Left cardiac atrium (tissue), 4 donors: ENCODE measurements at regions not wholly inside any gene's neighbourhood (a gene's known extent, or its start where the extent isn't known, plus 50 kb on each side); places are given as distances from the start of the nearest gene placed in this dataset.

Experiments
- ATAC-seq, 2 donors: fragments of 200-7000 bp; cut with Tn5 transposase; one replicate each; pipeline ENCODE4 v1.9.1; 2020; ENCODE audit warnings: mild to moderate bottlenecking in 2 of 2, moderate library complexity in 2 of 2
- DNase-seq: peaks from one replicate; pipeline ENCODE4 v3.0.0-alpha.2; 2020
- intact Hi-C, 2 donors: fragments of 100-400 bp; cut with DNase I; formaldehyde crosslinking; loops; one replicate each; pipeline versions ENCODE4 v1.14.1 to v1.15.1; 2022 to 2023
- donor health status: DM: no; HTN: yes; CAD: no.
- donor health status: DM: no; HTN: yes; CAD: no; lungs with severe emphysema.
- donor health status: DM: yes; HTN: yes; CAD: no.
- donor health status: Dilated cardiomyopathy.

DNA sequence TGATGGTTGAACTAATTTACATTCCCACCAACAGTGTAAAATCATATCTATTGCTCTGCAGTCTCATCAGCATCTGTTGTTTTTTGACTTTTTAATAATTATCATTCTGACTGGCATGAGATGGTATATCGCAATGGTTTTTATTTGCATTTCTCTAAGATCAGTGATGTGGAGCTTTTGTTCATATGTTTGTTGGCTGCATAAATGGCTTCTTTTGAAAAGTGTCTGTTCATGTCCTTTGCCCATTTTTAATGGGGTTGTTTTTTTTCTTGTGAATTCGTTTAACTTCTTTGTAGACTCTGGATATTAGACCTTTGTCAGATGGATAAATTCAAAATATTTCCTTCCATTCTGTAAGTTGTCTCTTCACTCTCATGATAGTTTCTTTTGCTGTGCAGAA lies 115.2 kb upstream of the CDH12 start:
- no peak for DNase-seq
- ATAC-seq = no peak
- intact Hi-C loops = no loop called here

DNA sequence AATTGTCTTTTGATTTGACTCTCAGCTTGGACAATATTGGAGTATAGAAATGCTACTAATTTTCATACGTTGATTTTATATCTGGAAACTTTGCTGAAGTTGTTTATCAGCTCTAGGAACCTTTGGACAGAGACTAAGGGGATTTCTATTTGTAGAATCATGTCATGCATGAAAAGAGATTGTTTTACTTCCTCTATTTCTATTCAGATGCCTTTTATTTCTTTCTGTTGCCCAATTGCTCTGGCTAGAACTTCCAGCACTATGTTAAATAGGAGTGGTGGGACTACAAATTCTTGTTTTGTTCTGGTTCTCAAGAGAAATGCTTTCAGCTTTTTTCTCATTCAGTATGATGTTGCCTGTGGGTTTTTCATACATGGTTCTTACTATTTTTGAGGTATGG lies 112.8 kb upstream of the CDH12 start:
- no peak for DNase-seq
- intact Hi-C loops = no loop called here
- no peak for ATAC-seq

- no peak for ATAC-seq
- intact Hi-C loops = no loop called here
- no peak for DNase-seq
Observed at GRCh38 chr5:22964632-22965031, 111.5 kb upstream of the CDH12 start.

- no peak for DNase-seq
- no peak for ATAC-seq
- intact Hi-C loops = no loop called here
Observed at GRCh38 chr5:22958462-22959262, 105.5 kb upstream of the CDH12 start.

GRCh38 chr5:22947921-22948320 lies 94.8 kb upstream of the CDH12 start:
- intact Hi-C loops = no loop called here
- ATAC-seq = no peak
- no peak for DNase-seq

DNA sequence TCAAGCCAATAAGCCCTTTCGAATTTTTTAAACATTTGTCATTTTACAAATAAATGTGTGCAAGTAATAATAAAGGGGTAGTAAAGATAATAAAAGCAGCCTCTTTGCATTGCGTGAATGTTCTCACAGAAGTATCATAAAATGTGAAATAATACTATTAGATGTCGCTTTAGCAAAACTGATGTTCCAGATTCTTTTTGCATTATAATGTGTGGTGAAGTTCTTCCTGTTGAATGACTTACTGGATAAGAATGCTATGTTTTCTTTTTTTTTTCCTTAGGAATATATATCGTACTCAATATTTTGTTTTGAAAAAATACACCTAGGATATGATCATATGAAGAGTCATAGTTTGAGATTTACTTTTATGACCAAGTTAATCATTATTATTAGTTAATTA lies 85.2 kb upstream of the CDH12 start:
- DNase-seq (no peak), ATAC-seq (no peak)
- intact Hi-C loops = no loop called here

GRCh38 chr5:22928821-22929482 lies 75.8 kb upstream of the CDH12 start:
- no peak for DNase-seq
- intact Hi-C loops = no loop called here
- no peak for ATAC-seq

GRCh38 chr5:22926574-22926973 lies 73.4 kb upstream of the CDH12 start:
- ATAC-seq = no peak
- intact Hi-C loops = no loop called here
- DNase-seq = no peak

DNA sequence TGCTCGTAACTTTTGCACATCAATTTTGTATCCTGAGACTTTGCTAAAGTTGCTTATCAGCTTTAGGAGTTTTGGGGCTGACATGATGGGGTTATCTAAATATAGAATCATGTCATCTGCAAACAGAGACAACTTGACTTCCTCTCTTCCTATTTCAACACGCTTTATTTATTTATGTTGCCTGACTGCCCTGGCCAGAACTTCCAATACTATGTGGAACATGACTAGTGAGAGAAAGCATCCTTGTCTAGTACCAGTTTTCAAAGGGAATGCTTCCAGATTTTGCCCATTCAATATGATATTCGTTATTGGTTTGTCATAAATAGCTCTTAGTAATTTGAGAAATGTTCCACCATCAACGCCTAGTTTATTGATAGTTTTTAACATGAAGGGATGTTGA lies 65.4 kb upstream of the CDH12 start:
- no peak for DNase-seq
- intact Hi-C loops = no loop called here
- no peak for ATAC-seq

DNA sequence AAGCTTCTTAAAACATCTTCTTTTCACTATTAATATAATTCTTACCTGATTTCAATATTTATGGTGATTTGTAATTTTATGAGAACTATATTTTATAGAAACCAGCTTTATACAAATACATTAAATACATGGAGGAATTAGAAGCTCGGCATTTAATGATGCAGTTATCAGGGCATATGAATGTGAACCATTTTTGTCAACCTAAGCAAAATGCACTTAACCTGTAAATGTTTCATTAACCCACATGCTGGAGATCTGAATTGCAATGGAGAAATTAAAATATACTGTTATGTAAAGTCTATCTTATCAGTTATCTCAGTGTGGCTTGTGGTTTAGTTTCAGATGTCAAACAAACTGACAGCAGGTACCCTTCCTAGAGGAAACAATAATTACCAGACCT lies 63.2 kb upstream of the CDH12 start:
- intact Hi-C loops = no loop called here
- ATAC-seq (no peak), DNase-seq (no peak)

DNA sequence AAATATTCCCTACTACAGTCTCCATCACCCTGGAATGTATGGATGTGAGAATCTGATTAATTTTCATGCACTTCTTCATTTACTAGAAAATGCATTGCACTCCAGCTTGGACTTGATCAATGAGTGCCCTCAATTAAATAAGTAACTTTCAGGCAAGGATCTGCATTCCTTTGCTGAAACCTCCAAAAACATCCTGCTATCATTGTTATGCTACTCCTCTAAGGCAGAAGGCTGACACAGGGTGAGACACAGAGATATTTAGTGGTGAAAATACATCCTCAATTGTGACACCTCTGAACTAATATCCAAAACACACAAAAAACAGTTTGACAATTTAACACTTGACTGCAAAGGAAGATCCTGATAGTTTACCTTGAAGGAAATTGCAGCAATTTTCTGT lies 57.9 kb upstream of the CDH12 start:
- DNase-seq = no peak
- no peak for ATAC-seq
- intact Hi-C loops = no loop called here

GRCh38 chr5:22910523-22910922 lies 57.4 kb upstream of the CDH12 start:
- ATAC-seq (no peak), DNase-seq (no peak)
- intact Hi-C loops = no loop called here

DNA sequence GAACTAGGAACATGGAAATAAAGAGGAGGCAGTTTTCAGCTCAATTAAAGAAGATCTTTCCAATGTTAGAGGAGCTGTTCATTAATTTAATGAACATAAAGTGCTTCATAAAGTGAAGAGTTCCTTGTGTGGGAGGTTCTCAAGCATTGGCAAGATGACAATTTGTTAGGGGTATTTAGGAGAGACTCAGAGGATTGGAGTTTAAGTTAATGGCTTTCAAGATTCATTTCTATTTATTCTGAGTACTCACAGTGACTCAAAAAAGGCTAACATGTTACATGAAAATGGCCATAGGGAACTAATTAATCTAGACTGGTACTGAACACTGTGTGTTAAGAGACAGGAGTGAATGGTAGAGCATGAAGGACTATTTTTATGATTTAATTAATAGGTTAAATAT lies 55.4 kb upstream of the CDH12 start:
- no peak for ATAC-seq
- intact Hi-C loops = no loop called here
- no peak for DNase-seq

GRCh38 chr5:22908129-22908528 lies 55.0 kb upstream of the CDH12 start:
- intact Hi-C loops = no loop called here
- no peak for DNase-seq
- ATAC-seq = peak in 1 of 2 donors; percentile 61
